ENCODE measurements at regions not wholly inside any gene's neighbourhood (a gene's known extent, or its start where the extent isn't known, plus 50 kb on each side); places are given as distances from the start of the nearest gene placed in this dataset.

- TF ChIP-seq POLR2A (IDR thresholded peaks at IDR 0.05; ENCODE audit: low read depth, low read length): no peak
- DNase-seq (ENCODE audit: insufficient read length, low spot score): no peak
- no peak for FAIRE-seq
Observed at GRCh38 chr6:130776287-130776925, 50.8 kb upstream of the SMLR1 start.

Data from H54 (cell line).